Loucy (cell line): ENCODE measurements at regions not wholly inside any gene's neighbourhood (a gene's known extent, or its start where the extent isn't known, plus 50 kb on each side); places are given as distances from the start of the nearest gene placed in this dataset.

ENCODE experiments used
- EZH2phosphoT487 ChIP-seq: fragments of 200-600 bp; IDR thresholded peaks from 2 replicates; pipeline ENCODE4 v1.6.1; 2018; ENCODE audit warnings: antibody characterized with exemption, mild to moderate bottlenecking, moderate library complexity, borderline replicate concordance
- TF ChIP-seq, protein P1 (sequence below): fragments of 200-600 bp; sonication (generic); conservative IDR thresholded peaks from 2 replicates; pipeline ENCODE4 v1.5.1; 2014; ENCODE audit warnings: mild to moderate bottlenecking, antibody characterized with exemption, low read length

DNA sequence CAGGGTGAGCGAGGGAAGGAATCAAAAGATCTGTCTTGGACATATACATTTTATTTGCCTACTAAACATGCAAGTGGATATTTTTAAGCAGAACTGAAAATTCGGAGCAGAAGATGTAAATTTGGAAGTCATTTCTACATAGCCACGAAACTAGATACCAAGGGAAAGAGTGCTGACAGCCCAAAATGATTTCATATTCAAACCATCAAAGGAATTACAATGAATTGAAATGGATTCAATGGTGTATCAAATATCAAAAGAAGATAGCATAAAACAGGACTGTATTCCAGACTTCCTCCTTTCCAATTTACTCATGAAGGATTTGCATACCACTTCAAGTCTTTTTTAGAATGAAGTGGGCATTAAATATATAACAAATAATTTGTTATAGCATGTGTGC, 313.5 kb upstream of the KITLG start:
- TF ChIP-seq, protein P1, sequence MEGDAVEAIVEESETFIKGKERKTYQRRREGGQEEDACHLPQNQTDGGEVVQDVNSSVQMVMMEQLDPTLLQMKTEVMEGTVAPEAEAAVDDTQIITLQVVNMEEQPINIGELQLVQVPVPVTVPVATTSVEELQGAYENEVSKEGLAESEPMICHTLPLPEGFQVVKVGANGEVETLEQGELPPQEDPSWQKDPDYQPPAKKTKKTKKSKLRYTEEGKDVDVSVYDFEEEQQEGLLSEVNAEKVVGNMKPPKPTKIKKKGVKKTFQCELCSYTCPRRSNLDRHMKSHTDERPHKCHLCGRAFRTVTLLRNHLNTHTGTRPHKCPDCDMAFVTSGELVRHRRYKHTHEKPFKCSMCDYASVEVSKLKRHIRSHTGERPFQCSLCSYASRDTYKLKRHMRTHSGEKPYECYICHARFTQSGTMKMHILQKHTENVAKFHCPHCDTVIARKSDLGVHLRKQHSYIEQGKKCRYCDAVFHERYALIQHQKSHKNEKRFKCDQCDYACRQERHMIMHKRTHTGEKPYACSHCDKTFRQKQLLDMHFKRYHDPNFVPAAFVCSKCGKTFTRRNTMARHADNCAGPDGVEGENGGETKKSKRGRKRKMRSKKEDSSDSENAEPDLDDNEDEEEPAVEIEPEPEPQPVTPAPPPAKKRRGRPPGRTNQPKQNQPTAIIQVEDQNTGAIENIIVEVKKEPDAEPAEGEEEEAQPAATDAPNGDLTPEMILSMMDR = no peak
- TF ChIP-seq EZH2phosphoT487 = no peak
